ENCODE measurements at regions not wholly inside any gene's neighbourhood (a gene's known extent, or its start where the extent isn't known, plus 50 kb on each side); places are given as distances from the start of the nearest gene placed in this dataset.

DNA sequence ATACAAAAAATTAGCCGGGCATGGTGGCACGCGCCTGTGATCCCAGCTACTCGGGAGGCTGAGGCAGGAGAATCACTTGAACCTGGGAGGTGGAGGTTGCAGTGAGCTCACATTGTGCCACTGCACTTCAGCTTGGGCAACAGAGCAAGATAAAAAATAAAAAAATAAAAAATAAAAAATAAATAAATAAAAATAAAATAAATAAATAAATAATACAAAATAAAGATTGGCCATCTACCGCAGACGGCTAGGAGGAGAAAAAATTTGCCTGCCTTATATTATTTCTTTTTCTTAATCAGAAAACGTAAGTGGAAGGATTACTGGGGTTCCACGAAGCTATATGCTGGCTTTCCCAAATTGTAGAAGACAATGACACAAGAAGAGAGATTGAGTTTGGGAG is 229.7 kb downstream of the EPHA4 start:
- TF ChIP-seq, protein P1, sequence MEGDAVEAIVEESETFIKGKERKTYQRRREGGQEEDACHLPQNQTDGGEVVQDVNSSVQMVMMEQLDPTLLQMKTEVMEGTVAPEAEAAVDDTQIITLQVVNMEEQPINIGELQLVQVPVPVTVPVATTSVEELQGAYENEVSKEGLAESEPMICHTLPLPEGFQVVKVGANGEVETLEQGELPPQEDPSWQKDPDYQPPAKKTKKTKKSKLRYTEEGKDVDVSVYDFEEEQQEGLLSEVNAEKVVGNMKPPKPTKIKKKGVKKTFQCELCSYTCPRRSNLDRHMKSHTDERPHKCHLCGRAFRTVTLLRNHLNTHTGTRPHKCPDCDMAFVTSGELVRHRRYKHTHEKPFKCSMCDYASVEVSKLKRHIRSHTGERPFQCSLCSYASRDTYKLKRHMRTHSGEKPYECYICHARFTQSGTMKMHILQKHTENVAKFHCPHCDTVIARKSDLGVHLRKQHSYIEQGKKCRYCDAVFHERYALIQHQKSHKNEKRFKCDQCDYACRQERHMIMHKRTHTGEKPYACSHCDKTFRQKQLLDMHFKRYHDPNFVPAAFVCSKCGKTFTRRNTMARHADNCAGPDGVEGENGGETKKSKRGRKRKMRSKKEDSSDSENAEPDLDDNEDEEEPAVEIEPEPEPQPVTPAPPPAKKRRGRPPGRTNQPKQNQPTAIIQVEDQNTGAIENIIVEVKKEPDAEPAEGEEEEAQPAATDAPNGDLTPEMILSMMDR (IDR thresholded peaks at IDR 0.05), result no peak
- TF ChIP-seq ESRRA (CRISPR knock-in tag; IDR thresholded peaks at IDR 0.05; ENCODE audit: borderline replicate concordance) (no peak), ZNF671 (CRISPR knock-in tag; IDR thresholded peaks at IDR 0.05) (no peak), NR1H2 (CRISPR knock-in tag; IDR thresholded peaks at IDR 0.05) (no peak), IRF2 (CRISPR knock-in tag; IDR thresholded peaks at IDR 0.05; ENCODE audit: borderline replicate concordance, low read depth) (no peak), ZNF232 (CRISPR knock-in tag; IDR thresholded peaks at IDR 0.05) (no peak)
- TF ChIP-seq, protein P2, sequence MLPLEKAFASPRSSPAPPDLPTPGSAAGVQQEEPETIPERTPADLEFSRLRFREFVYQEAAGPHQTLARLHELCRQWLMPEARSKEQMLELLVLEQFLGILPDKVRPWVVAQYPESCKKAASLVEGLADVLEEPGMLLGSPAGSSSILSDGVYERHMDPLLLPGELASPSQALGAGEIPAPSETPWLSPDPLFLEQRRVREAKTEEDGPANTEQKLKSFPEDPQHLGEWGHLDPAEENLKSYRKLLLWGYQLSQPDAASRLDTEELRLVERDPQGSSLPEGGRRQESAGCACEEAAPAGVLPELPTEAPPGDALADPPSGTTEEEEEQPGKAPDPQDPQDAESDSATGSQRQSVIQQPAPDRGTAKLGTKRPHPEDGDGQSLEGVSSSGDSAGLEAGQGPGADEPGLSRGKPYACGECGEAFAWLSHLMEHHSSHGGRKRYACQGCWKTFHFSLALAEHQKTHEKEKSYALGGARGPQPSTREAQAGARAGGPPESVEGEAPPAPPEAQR (CRISPR knock-in tag; IDR thresholded peaks at IDR 0.05), result no peak
- TF ChIP-seq, protein P3, sequence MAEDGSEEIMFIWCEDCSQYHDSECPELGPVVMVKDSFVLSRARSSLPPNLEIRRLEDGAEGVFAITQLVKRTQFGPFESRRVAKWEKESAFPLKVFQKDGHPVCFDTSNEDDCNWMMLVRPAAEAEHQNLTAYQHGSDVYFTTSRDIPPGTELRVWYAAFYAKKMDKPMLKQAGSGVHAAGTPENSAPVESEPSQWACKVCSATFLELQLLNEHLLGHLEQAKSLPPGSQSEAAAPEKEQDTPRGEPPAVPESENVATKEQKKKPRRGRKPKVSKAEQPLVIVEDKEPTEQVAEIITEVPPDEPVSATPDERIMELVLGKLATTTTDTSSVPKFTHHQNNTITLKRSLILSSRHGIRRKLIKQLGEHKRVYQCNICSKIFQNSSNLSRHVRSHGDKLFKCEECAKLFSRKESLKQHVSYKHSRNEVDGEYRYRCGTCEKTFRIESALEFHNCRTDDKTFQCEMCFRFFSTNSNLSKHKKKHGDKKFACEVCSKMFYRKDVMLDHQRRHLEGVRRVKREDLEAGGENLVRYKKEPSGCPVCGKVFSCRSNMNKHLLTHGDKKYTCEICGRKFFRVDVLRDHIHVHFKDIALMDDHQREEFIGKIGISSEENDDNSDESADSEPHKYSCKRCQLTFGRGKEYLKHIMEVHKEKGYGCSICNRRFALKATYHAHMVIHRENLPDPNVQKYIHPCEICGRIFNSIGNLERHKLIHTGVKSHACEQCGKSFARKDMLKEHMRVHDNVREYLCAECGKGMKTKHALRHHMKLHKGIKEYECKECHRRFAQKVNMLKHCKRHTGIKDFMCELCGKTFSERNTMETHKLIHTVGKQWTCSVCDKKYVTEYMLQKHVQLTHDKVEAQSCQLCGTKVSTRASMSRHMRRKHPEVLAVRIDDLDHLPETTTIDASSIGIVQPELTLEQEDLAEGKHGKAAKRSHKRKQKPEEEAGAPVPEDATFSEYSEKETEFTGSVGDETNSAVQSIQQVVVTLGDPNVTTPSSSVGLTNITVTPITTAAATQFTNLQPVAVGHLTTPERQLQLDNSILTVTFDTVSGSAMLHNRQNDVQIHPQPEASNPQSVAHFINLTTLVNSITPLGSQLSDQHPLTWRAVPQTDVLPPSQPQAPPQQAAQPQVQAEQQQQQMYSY (CRISPR knock-in tag; IDR thresholded peaks at IDR 0.05), result no peak
- TF ChIP-seq, protein P4, sequence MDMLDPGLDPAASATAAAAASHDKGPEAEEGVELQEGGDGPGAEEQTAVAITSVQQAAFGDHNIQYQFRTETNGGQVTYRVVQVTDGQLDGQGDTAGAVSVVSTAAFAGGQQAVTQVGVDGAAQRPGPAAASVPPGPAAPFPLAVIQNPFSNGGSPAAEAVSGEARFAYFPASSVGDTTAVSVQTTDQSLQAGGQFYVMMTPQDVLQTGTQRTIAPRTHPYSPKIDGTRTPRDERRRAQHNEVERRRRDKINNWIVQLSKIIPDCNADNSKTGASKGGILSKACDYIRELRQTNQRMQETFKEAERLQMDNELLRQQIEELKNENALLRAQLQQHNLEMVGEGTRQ (CRISPR knock-in tag; IDR thresholded peaks at IDR 0.05), result no peak

Data from WTC11 (cell line).